Activated B cell treated with CpG ODN at 0.5 μM for 24 hours (primary cell): ENCODE measurements at regions not wholly inside any gene's neighbourhood (a gene's known extent, or its start where the extent isn't known, plus 50 kb on each side); places are given as distances from the start of the nearest gene placed in this dataset.
"Not testable (repeated sequence)": the region's sequence is repeated elsewhere in the genome, so short reads cannot be mapped to it uniquely, and the experiment has no call there.

ENCODE experiments used
- ATAC-seq: fragments of 200-7000 bp; cut with Tn5 transposase; one replicate; pipeline ENCODE4 v1.10.0; 2021; ENCODE audit warnings: low read depth, mild to moderate bottlenecking, moderate library complexity
- CTCF ChIA-PET: fragments of 350-600 bp; sonication (Branson Sonifier 250); formaldehyde crosslinking; loops from one replicate; lab custom pipeline; 2021; ENCODE audit warnings: antibody characterized with exemption; lab: Charles Lee
- POLR2A ChIA-PET: fragments of 350-600 bp; sonication (Branson Sonifier 250); formaldehyde crosslinking; loops from one replicate; lab custom pipeline; 2021; ENCODE audit warnings: antibody characterized with exemption; lab: Charles Lee
- DNase-seq: peaks from one replicate; pipeline ENCODE4 v3.0.0; 2022
- H3K27ac Mint-ChIP-seq: one replicate; pipeline ENCODE4 v1.8.0; 2020; ENCODE audit warnings: mixed read lengths
- H3K27me3 Mint-ChIP-seq: one replicate; pipeline ENCODE4 v1.8.0; 2021; ENCODE audit warnings: mixed read lengths
- H3K36me3 Mint-ChIP-seq: one replicate; pipeline ENCODE4 v1.8.0; 2021; ENCODE audit warnings: low read depth, mixed read lengths
- H3K4me1 Mint-ChIP-seq: one replicate; pipeline ENCODE4 v1.8.0; 2021; ENCODE audit warnings: mixed read lengths
- H3K4me3 Mint-ChIP-seq: one replicate; pipeline ENCODE4 v1.8.0; 2020; ENCODE audit warnings: mild to moderate bottlenecking, mixed read lengths
- H3K9me3 Mint-ChIP-seq: one replicate; pipeline ENCODE4 v1.8.0; 2020; ENCODE audit warnings: mixed read lengths
- intact Hi-C: fragments of 100-400 bp; cut with micrococcal nuclease; formaldehyde crosslinking; loops from one replicate; pipeline ENCODE4 v1.15.1; 2024
- TF ChIP-seq, protein P1 (sequence below): fragments of 200-600 bp; IDR thresholded peaks from one replicate; pipeline ENCODE4 v1.8.0; 2022; ENCODE audit warnings: antibody characterized with exemption, mild to moderate bottlenecking

DNA sequence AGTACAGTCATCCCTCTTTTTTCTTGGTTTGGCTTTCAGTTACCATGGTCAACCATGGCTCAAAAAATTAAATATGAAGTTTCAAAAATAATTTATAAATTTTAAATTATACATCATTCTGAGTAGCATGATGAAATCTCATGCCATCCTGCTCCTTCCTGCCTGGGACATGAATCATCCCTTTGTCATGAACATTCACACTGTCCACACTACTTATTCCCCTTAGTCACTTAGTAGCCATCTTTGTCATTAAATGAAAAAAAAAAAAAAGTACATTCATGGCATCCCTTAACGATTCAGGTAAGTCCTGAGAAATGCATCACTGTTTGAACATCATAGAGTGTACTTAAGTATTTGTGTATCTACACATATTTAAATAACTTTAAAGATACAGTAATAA, 1046.3 kb downstream of the ROBO2 start:
- no peak for DNase-seq
- TF ChIP-seq, protein P1, sequence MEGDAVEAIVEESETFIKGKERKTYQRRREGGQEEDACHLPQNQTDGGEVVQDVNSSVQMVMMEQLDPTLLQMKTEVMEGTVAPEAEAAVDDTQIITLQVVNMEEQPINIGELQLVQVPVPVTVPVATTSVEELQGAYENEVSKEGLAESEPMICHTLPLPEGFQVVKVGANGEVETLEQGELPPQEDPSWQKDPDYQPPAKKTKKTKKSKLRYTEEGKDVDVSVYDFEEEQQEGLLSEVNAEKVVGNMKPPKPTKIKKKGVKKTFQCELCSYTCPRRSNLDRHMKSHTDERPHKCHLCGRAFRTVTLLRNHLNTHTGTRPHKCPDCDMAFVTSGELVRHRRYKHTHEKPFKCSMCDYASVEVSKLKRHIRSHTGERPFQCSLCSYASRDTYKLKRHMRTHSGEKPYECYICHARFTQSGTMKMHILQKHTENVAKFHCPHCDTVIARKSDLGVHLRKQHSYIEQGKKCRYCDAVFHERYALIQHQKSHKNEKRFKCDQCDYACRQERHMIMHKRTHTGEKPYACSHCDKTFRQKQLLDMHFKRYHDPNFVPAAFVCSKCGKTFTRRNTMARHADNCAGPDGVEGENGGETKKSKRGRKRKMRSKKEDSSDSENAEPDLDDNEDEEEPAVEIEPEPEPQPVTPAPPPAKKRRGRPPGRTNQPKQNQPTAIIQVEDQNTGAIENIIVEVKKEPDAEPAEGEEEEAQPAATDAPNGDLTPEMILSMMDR, result no peak

DNA sequence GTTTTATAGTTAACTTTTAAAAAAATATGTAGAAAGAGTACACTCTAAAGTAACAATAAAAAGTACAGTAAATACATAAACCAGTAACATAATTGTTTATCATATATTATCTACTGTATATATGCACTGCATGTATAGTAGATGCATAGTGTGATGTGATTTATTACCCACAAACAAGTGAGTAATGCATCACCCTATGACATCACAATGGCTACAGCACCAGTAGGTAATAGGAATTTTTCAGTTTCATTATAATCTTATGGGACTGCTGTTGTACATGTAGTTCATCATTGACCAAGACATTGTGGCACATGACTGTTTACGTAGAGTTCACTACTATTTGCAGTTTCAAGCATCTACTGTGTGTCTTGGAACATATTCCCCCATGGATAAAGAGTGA, 1047.2 kb downstream of the ROBO2 start:
- H3K9me3 Mint-ChIP-seq, result peaks cover 8% of the 10 kb centered on the region
- no peak for DNase-seq
- ChIA-PET CTCF (no interaction called here), POLR2A (no interaction called here)
- no peaks in the 10 kb centered on the region for H3K4me1 Mint-ChIP-seq
- H3K36me3 Mint-ChIP-seq, result no peaks in the 10 kb centered on the region
- no peaks in the 10 kb centered on the region for H3K27me3 Mint-ChIP-seq
- no peak overlapping the region for H3K4me3 Mint-ChIP-seq
- intact Hi-C loops, result no loop called here
- TF ChIP-seq, protein P1, result no peak
- no peak overlapping the region for H3K27ac Mint-ChIP-seq
- ATAC-seq, result no peak

More for the DNA sequence above, 1046.3 kb downstream of the ROBO2 start:
- ChIA-PET CTCF (no interaction called here), POLR2A (no interaction called here)
- Mint-ChIP-seq H3K27ac (no peak overlapping the region), H3K27me3 (no peaks in the 10 kb centered on the region), H3K4me1 (no peaks in the 10 kb centered on the region), H3K9me3 (peaks cover 6% of the 10 kb centered on the region), H3K36me3 (no peaks in the 10 kb centered on the region), H3K4me3 (no peak overlapping the region)
- ATAC-seq, result no peak
- intact Hi-C loops, result no loop called here

DNA sequence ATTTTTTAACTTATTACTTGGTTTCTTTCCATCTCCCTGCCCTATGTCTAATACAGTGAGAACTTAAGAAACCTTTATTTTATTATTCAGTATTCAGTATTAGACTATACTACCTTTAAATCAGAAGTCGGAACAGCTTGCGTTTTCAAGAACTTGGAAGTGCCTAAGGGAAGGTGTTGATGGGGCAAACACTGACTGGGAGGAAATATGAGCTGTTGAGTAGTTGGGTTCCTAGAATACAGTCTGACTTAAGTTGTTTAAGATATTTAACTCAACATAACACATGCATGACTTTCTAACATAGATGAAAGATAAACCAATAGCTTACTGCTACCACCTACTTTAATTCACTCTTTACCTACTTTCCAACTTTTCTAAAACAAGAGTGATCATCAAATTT, 1048.1 kb downstream of the ROBO2 start:
- H3K9me3 Mint-ChIP-seq, result peaks cover 8% of the 10 kb centered on the region
- H3K36me3 Mint-ChIP-seq, result no peaks in the 10 kb centered on the region
- no peaks in the 10 kb centered on the region for H3K4me1 Mint-ChIP-seq
- POLR2A ChIA-PET, result no interaction called here
- no peak overlapping the region for H3K27ac Mint-ChIP-seq
- DNase-seq (no peak), ATAC-seq (no peak)
- no peak overlapping the region for H3K4me3 Mint-ChIP-seq
- H3K27me3 Mint-ChIP-seq, result no peaks in the 10 kb centered on the region
- intact Hi-C loops, result no loop called here
- CTCF ChIA-PET, result no interaction called here
- TF ChIP-seq, protein P1, result no peak

DNA sequence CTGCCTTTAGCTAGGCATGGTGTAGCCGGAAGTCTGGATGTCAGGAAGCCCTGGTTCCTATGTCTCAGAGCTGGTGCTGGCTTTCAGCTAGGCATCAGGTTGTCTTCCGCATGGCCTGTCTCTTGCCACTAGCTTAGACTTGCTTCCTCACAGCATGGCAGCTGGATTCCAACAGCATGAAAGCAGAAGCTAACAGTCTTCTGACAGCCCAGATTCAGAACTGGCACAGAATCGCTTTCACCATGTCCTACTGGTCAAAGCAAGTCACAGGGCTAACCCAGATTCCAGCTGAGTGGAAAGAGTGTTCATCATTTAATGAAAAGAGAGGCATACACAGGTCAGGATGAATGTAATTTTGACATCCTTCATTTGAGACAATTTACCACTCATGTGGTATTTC, 1050.5 kb downstream of the ROBO2 start:
- Mint-ChIP-seq H3K36me3 (no peaks in the 10 kb centered on the region), H3K4me3 (no peak overlapping the region), H3K9me3 (peaks cover 20% of the 10 kb centered on the region), H3K27ac (no peak overlapping the region), H3K27me3 (no peaks in the 10 kb centered on the region), H3K4me1 (no peaks in the 10 kb centered on the region)
- intact Hi-C loops, result no loop called here
- ChIA-PET CTCF (no interaction called here), POLR2A (no interaction called here)
- ATAC-seq (no peak), DNase-seq (no peak)
- TF ChIP-seq, protein P1, result no peak

DNA sequence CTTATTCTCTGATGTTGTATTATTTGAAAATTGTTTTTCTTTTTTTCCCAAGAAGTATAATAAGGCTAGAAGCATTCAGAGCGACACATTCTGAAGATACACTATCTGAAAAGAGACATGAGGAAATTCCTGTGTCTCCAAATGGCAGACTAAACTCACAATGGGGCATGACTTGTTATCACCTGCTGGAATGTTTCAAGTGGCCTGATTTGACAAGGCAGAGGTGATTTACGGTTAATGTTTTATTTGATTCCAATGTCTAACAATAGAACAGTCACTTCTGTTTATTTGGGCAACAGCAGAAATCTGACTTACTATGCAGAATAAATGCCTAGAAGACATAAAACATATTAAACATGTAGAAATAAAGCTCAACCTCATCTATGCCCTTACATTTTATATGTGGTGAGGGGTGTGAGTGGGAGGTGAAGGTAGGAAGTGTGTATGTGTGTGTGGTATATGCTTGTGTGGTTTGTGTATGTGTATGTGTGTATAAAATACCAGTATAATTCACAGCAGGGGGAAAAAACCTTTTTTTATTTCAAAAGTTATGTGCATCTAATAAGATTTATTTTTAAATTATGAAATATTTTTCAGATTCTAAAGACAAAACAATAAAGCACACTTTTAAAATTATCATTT, 1051.7 kb downstream of the ROBO2 start:
- Mint-ChIP-seq H3K4me1 (no peaks in the 10 kb centered on the region), H3K9me3 (peaks cover 17% of the 10 kb centered on the region)

DNA sequence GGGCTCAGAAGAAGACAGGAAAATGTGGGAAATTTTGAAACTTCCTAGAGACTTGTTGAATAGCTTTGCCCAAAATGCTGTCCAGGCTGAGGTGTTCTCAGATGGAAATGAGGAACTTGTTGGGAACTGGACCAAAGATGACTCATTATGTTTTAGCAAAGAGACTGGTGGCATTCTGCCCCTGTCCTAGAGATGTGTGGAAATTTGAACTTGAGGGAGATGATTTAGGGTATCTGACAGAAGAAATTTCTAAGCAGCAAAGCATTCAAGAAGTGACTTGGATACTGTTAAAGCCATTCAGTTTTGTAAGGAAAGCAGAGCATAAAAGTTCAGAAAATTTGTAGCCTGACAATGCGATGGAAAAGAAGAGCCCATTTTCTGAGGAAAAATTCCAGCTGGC, 1052.7 kb downstream of the ROBO2 start:
- CTCF ChIA-PET, H3K36me3 Mint-ChIP-seq, H3K27me3 Mint-ChIP-seq, H3K4me3 Mint-ChIP-seq, DNase-seq, H3K4me1 Mint-ChIP-seq, POLR2A ChIA-PET, ATAC-seq, intact Hi-C loops, H3K27ac Mint-ChIP-seq: not testable (repeated sequence)
- peaks cover 19% of the 10 kb centered on the region for H3K9me3 Mint-ChIP-seq

More for the DNA sequence above, 1051.7 kb downstream of the ROBO2 start:
- ATAC-seq (no peak), DNase-seq (no peak)
- Mint-ChIP-seq H3K27ac (no peak overlapping the region), H3K36me3 (no peaks in the 10 kb centered on the region), H3K4me3 (no peak overlapping the region), H3K27me3 (no peaks in the 10 kb centered on the region)
- intact Hi-C loops, result no loop called here
- TF ChIP-seq, protein P1, result no peak
- POLR2A ChIA-PET, result no interaction called here
- CTCF ChIA-PET, result no interaction called here
